Neuronal stem cell (in vitro differentiated cells): ENCODE measurements at regions not wholly inside any gene's neighbourhood (a gene's known extent, or its start where the extent isn't known, plus 50 kb on each side); places are given as distances from the start of the nearest gene placed in this dataset.

Experiments used
- DNase-seq: peaks from one replicate; pipeline ENCODE4 v3.0.0-alpha.2; 2013; ENCODE audit warnings: low spot score
- H2AFZ ChIP-seq: one replicate; pipeline ENCODE4 v1.6.1; 2013; ENCODE audit warnings: mild to moderate bottlenecking, low read length, inconsistent platforms
- H2AK5ac ChIP-seq: 2 replicates; pipeline ENCODE4 v1.6.1; 2013; ENCODE audit warnings: low read depth, mild to moderate bottlenecking, inconsistent platforms, low read length, moderate library complexity, mixed read lengths
- H2BK120ac ChIP-seq: 2 replicates; pipeline ENCODE4 v1.6.1; 2013; ENCODE audit warnings: low read depth, mild to moderate bottlenecking, inconsistent platforms, low read length, moderate library complexity, mixed read lengths
- H2BK12ac ChIP-seq: one replicate; pipeline ENCODE4 v1.6.1; 2013; ENCODE audit warnings: low read length, inconsistent platforms
- H2BK15ac ChIP-seq: 2 replicates; pipeline ENCODE4 v1.6.1; 2013; ENCODE audit warnings: mild to moderate bottlenecking, low read length, inconsistent platforms, mixed read lengths
- H2BK5ac ChIP-seq: one replicate; pipeline ENCODE4 v1.6.1; 2013; ENCODE audit warnings: inconsistent platforms, mild to moderate bottlenecking, low read length, moderate library complexity
- H3K14ac ChIP-seq: one replicate; pipeline ENCODE4 v1.6.1; 2013; ENCODE audit warnings: low read length, inconsistent platforms
- H3K18ac ChIP-seq: 2 replicates; pipeline ENCODE4 v1.6.1; 2013; ENCODE audit warnings: low read length, inconsistent platforms
- H3K23ac ChIP-seq: 2 replicates; pipeline ENCODE4 v1.6.1; 2013; ENCODE audit warnings: low read depth, mild to moderate bottlenecking, mixed read lengths, low read length, inconsistent platforms; ENCODE audit not compliant: poor library complexity
- H3K27ac ChIP-seq: replicated peaks from 3 replicates; pipeline ENCODE4 v1.5.1; 2013; ENCODE audit warnings: low read length, inconsistent platforms
- H3K27me3 ChIP-seq, 3 experiments: 2 replicates each; pipeline ENCODE4 v1.6.1; 2013; ENCODE audit warnings: low read length in 3 of 3, mild to moderate bottlenecking in 2 of 3, inconsistent platforms in 1 of 3, low read depth in 1 of 3, mixed read lengths in 1 of 3, moderate library complexity in 1 of 3; ENCODE audit not compliant: control insufficient read depth in 3 of 3, insufficient read depth in 3 of 3
- H3K36me3 ChIP-seq, 2 donors: replicated peaks in 1 of 2; 2 replicates each; pipeline ENCODE4 v1.6.1; 2013; ENCODE audit warnings: low read length in 2 of 2; ENCODE audit not compliant: control insufficient read depth in 2 of 2, insufficient read depth in 2 of 2
- H3K4ac ChIP-seq: 2 replicates; pipeline ENCODE4 v1.6.1; 2013; ENCODE audit warnings: inconsistent platforms, mild to moderate bottlenecking, low read length, moderate library complexity
- H3K4me1 ChIP-seq, 2 donors: 1 replicate in 1 of 2; 2 replicates in 1 of 2; pipeline ENCODE4 v1.6.1; 2013; ENCODE audit warnings: low read length in 2 of 2, low read depth in 1 of 2; ENCODE audit not compliant: control insufficient read depth in 2 of 2, insufficient read depth in 1 of 2
- H3K4me2 ChIP-seq: one replicate; pipeline ENCODE4 v1.6.1; 2013; ENCODE audit warnings: mild to moderate bottlenecking, low read length, inconsistent platforms; ENCODE audit not compliant: insufficient read depth, poor library complexity, severe bottlenecking
- H3K4me3 ChIP-seq, 2 donors: 2 replicates each; pipeline ENCODE4 v1.5.1; 2013; ENCODE audit warnings: low read length in 2 of 2, mild to moderate bottlenecking in 2 of 2, inconsistent platforms in 1 of 2, moderate library complexity in 1 of 2
- H3K79me1 ChIP-seq: one replicate; pipeline ENCODE4 v1.6.1; 2013; ENCODE audit warnings: low read depth, mild to moderate bottlenecking, inconsistent platforms, low read length, moderate library complexity
- H3K9ac ChIP-seq: one replicate; pipeline ENCODE4 v1.6.1; 2013; ENCODE audit warnings: mild to moderate bottlenecking, low read depth, low read length, inconsistent platforms; ENCODE audit not compliant: poor library complexity
- H3K9me3 ChIP-seq, 2 donors: replicated peaks in 1 of 2; 2 replicates each; pipeline versions ENCODE3 to v1.6.1; 2013; ENCODE audit warnings: low read length in 2 of 2, mild to moderate bottlenecking in 2 of 2, inconsistent platforms in 1 of 2, low read depth in 1 of 2, mixed read lengths in 1 of 2, moderate library complexity in 1 of 2; ENCODE audit not compliant: control insufficient read depth in 2 of 2, insufficient read depth in 1 of 2
- H4K8ac ChIP-seq: one replicate; pipeline ENCODE4 v1.6.1; 2013; ENCODE audit warnings: low read depth, mild to moderate bottlenecking, inconsistent platforms, low read length, moderate library complexity
- H4K91ac ChIP-seq: one replicate; pipeline ENCODE4 v1.6.1; 2013; ENCODE audit warnings: low read length, low read depth, mild to moderate bottlenecking, inconsistent platforms; ENCODE audit not compliant: poor library complexity
- WGBS, 2 donors: extraction: QIAGEN DNeasy Blood & Tissue Kit; methylation state at CpG; one replicate each; pipeline ENCODE4 v1.1.7; 2013; ENCODE audit warnings: missing lambda C conversion rate in 2 of 2, mixed read lengths in 1 of 2; ENCODE audit not compliant: insufficient read length in 2 of 2, insufficient replicate concordance in 1 of 2; ENCODE audit errors: extremely low coverage in 2 of 2; 5-methylcytosine and 5-hydroxymethylcytosine counted together

GRCh38 chr3:11716573-11717290 lies 73.0 kb upstream of the VGLL4 start:
- Histone ChIP-seq H3K9ac (no peak overlapping the region), H3K4me3 (no peak overlapping the region), H3K14ac (no peak overlapping the region), H3K4me2 (no peak overlapping the region), H3K9me3 (no peaks in the 10 kb centered on the region), H2BK120ac (no peak overlapping the region), H3K18ac (no peak overlapping the region), H3K79me1 (no peaks in the 10 kb centered on the region), H3K4ac (no peak overlapping the region), H4K91ac (no peak overlapping the region), H2AFZ (no peak overlapping the region), H2BK12ac (no peak overlapping the region), H3K27ac (no peak overlapping the region), H2AK5ac (no peak overlapping the region), H4K8ac (no peak overlapping the region), H3K4me1 (peaks cover 0 to 9% of the 10 kb centered on the region in 2 donors), H3K27me3 (peaks cover 0 to 58% (median 8%) of the 10 kb centered on the region in 3 experiments), H2BK15ac (no peak overlapping the region), H2BK5ac (no peak overlapping the region), H3K36me3 (no peaks in the 10 kb centered on the region), H3K23ac (no peak overlapping the region)
- WGBS, 2 donors, result no CpG with 5 or more reads among the region's 6 CpGs
- no peak for DNase-seq

DNA sequence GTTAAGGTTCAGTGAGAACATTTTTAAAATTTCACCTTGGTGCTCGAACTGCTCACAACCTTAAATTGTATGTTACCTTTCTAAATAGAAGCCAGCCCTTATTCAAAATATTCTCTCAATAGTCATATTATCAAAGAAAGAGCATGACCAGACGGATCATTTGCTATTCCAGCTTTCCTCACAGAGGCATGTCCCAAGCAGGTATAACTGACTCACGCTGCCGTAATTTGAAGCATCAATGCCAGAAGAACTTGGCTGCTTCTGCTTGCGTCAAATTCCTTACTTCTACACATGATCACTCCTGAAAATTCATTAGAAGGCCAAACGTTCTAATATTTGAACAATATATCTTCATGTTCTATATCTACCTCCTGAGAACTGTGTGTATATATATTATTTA lies 69.5 kb upstream of the VGLL4 start:
- H3K4me3 ChIP-seq, result no peak overlapping the region
- no peak overlapping the region for H2BK15ac ChIP-seq
- H2BK12ac ChIP-seq, result no peak overlapping the region
- peaks cover 4% of the 10 kb centered on the region for H3K79me1 ChIP-seq
- no peak overlapping the region for H3K18ac ChIP-seq
- H2AK5ac ChIP-seq, result no peak overlapping the region
- no peak overlapping the region for H3K9ac ChIP-seq
- no peak overlapping the region for H3K23ac ChIP-seq
- no peak overlapping the region for H2AFZ ChIP-seq
- no peak overlapping the region for H3K4me2 ChIP-seq
- no peaks in the 10 kb centered on the region for H3K36me3 ChIP-seq
- H3K9me3 ChIP-seq, result peaks cover 0 to 6% of the 10 kb centered on the region in 2 donors
- peaks cover 0 to 23% (median 0%) of the 10 kb centered on the region in 3 experiments for H3K27me3 ChIP-seq
- H3K4ac ChIP-seq, result no peak overlapping the region
- H3K27ac ChIP-seq, result no peak overlapping the region
- no peak overlapping the region for H4K8ac ChIP-seq
- no peak overlapping the region for H3K14ac ChIP-seq
- DNase-seq, result no peak
- H2BK120ac ChIP-seq, result no peak overlapping the region
- no peaks in the 10 kb centered on the region for H3K4me1 ChIP-seq
- no peak overlapping the region for H4K91ac ChIP-seq
- WGBS, 2 donors, result no CpG with 5 or more reads among the region's 6 CpGs
- H2BK5ac ChIP-seq, result no peak overlapping the region

DNA sequence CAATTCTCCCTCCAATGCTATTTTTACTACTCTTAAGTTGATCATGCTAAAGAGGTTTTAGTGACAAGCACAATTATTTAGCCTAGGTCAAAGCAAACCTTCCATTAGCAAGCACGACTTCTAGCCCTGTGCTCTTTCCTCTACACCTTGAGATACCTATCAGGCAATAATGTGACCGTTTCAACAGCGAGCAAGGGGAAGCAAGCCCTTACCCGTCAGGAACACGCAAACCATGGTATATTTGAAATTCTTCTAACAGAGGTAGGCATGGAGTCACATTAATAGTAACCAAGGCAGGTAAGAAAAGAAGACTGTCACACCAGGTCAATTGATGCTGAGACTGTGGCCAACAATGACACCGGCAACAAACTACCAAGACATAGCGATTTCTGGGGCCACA lies 68.9 kb upstream of the VGLL4 start:
- no peak overlapping the region for H4K8ac ChIP-seq
- WGBS, 2 donors, result no CpG with 5 or more reads among the region's 7 CpGs
- DNase-seq, result no peak

DNA sequence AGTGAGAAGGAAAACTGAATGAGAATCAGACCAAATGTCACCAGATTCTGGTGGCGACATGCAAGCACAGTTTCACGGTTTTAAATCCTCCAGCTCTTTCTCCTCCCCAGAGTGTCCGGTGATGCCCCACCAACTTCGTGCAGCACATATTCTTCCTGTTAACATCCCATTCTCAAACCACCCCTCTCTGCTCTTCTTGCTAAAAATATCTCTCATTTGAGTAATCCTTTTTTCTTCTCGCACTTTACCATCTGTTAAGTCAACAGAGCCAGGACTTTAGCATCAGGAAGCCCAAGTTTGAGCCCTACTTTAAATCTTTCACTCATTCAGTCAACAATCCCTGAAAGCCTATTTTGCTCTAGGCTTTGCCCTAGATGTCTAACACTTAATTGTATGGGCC lies 68.2 kb upstream of the VGLL4 start:
- Histone ChIP-seq H2BK12ac (no peak overlapping the region), H3K23ac (no peak overlapping the region), H3K18ac (no peak overlapping the region), H4K8ac (no peak overlapping the region), H2AFZ (no peak overlapping the region), H3K9me3 (peaks cover 0 to 6% of the 10 kb centered on the region in 2 donors), H2BK120ac (no peak overlapping the region), H3K4me2 (no peak overlapping the region), H4K91ac (no peak overlapping the region), H3K27ac (no peak overlapping the region), H3K4ac (no peak overlapping the region), H2BK15ac (no peak overlapping the region), H2BK5ac (no peak overlapping the region), H2AK5ac (no peak overlapping the region), H3K4me3 (no peak overlapping the region), H3K9ac (no peak overlapping the region), H3K27me3 (peaks cover 0 to 10% (median 0%) of the 10 kb centered on the region in 3 experiments), H3K79me1 (peaks cover 4% of the 10 kb centered on the region), H3K14ac (no peak overlapping the region), H3K36me3 (no peaks in the 10 kb centered on the region), H3K4me1 (no peaks in the 10 kb centered on the region)
- WGBS, 2 donors, result no CpG with 5 or more reads among the region's 5 CpGs
- no peak for DNase-seq

More for the DNA sequence above, 68.9 kb upstream of the VGLL4 start:
- no peak overlapping the region for H3K9ac ChIP-seq
- H2BK5ac ChIP-seq, result no peak overlapping the region
- H2BK15ac ChIP-seq, result no peak overlapping the region
- H3K23ac ChIP-seq, result no peak overlapping the region
- H3K27me3 ChIP-seq, result peaks cover 0 to 17% (median 0%) of the 10 kb centered on the region in 3 experiments
- H3K4me3 ChIP-seq, result no peak overlapping the region
- H3K27ac ChIP-seq, result no peak overlapping the region
- no peak overlapping the region for H3K4ac ChIP-seq
- H2BK12ac ChIP-seq, result no peak overlapping the region
- no peak overlapping the region for H3K18ac ChIP-seq
- no peak overlapping the region for H2AK5ac ChIP-seq
- H3K4me2 ChIP-seq, result no peak overlapping the region
- no peak overlapping the region for H3K14ac ChIP-seq
- H4K91ac ChIP-seq, result no peak overlapping the region
- no peak overlapping the region for H2BK120ac ChIP-seq
- peaks cover 0 to 6% of the 10 kb centered on the region in 2 donors for H3K9me3 ChIP-seq
- no peaks in the 10 kb centered on the region for H3K4me1 ChIP-seq
- peaks cover 4% of the 10 kb centered on the region for H3K79me1 ChIP-seq
- no peaks in the 10 kb centered on the region for H3K36me3 ChIP-seq
- no peak overlapping the region for H2AFZ ChIP-seq
